IMR-90 (cell line): ENCODE measurements at regions not wholly inside any gene's neighbourhood (a gene's known extent, or its start where the extent isn't known, plus 50 kb on each side); places are given as distances from the start of the nearest gene placed in this dataset.

Experiments used
- BHLHE40 ChIP-seq: fragments of 150-350 bp; IDR thresholded peaks from 2 replicates; pipeline ENCODE4 v1.6.1; 2016; ENCODE audit warnings: mild to moderate bottlenecking, low read depth, low read length
- CEBPB ChIP-seq: IDR thresholded peaks from 2 replicates; pipeline ENCODE4 v1.6.1; 2012; ENCODE audit warnings: low read depth, low read length, improper control_type of control experiment
- CTCF ChIP-seq: conservative IDR thresholded peaks from 2 replicates; pipeline ENCODE4 v1.5.1; 2012; ENCODE audit warnings: mild to moderate bottlenecking, low read depth, low read length, improper control_type of control experiment
- ELK1 ChIP-seq: fragments of 150-350 bp; IDR thresholded peaks from 2 replicates; pipeline ENCODE4 v1.6.1; 2016; ENCODE audit warnings: low read depth, mild to moderate bottlenecking, low read length, moderate library complexity, borderline replicate concordance
- FOS ChIP-seq: fragments of 150-350 bp; IDR thresholded peaks from 2 replicates; pipeline ENCODE4 v1.6.1; 2016; ENCODE audit warnings: low read depth, low read length
- MAFK ChIP-seq: IDR thresholded peaks from 2 replicates; pipeline ENCODE4 v1.6.1; 2012; ENCODE audit warnings: low read depth, low read length, improper control_type of control experiment
- MAZ ChIP-seq: IDR thresholded peaks from 2 replicates; pipeline ENCODE4 v1.6.1; 2012; ENCODE audit warnings: low read depth, mild to moderate bottlenecking, low read length, improper control_type of control experiment, moderate library complexity, borderline replicate concordance
- MXI1 ChIP-seq: IDR thresholded peaks from 2 replicates; pipeline ENCODE4 v1.6.1; 2012; ENCODE audit warnings: low read depth, mild to moderate bottlenecking, low read length, moderate library complexity, borderline replicate concordance
- POLR2A ChIP-seq: IDR thresholded peaks from 2 replicates; pipeline ENCODE4 v1.6.1; 2012; ENCODE audit warnings: mild to moderate bottlenecking, low read depth, low read length
- RAD21 ChIP-seq: IDR thresholded peaks from 2 replicates; pipeline ENCODE4 v1.6.1; 2012; ENCODE audit warnings: low read length, improper control_type of control experiment
- RFX5 ChIP-seq: IDR thresholded peaks from 2 replicates; pipeline ENCODE4 v1.8.0; 2012; ENCODE audit warnings: low read depth, mild to moderate bottlenecking, low read length, moderate library complexity
- USF2 ChIP-seq: fragments of 150-350 bp; IDR thresholded peaks from 2 replicates; pipeline ENCODE4 v1.6.1; 2017; ENCODE audit warnings: mild to moderate bottlenecking, antibody characterized with exemption, low read length, low read depth

- TF ChIP-seq CEBPB (no peak), USF2 (no peak), POLR2A (no peak), CTCF (no peak), BHLHE40 (no peak), FOS (no peak), RFX5 (no peak), MAZ (no peak), MAFK (peak; percentile 75), RAD21 (no peak), MXI1 (no peak), ELK1 (no peak)
These were observed 160.6 kb upstream of the HSF2 start for GRCh38 chr6:122238861-122239260.
